ENCODE measurements at regions not wholly inside any gene's neighbourhood (a gene's known extent, or its start where the extent isn't known, plus 50 kb on each side); places are given as distances from the start of the nearest gene placed in this dataset.
"Not testable (repeated sequence)": the region's sequence is repeated elsewhere in the genome, so short reads cannot be mapped to it uniquely, and the experiment has no call there.

DNA sequence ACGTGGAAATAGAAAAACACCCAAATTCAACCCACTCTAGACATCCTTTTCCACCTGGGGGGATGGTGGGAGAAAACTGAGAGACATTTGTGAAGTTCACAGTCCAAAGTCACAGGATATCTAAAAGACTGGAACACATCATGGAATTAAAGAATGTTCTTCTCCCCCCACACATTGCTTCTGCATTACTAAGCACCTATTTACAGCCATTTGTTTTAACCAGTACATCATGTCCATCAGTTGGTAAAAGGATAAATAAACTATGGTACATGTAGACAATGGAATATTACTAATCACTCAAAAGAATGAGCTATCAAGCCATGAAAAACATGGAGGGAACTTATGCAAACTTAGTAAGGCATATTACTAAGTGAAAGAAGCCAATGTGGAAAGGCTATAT, 185.5 kb upstream of the ANXA10 start:
- no CpG with 5 or more reads among the region's 1 CpG for WGBS (ENCODE audit: insufficient coverage)
- Mint-ChIP-seq H3K27ac (no peak overlapping the region), H3K4me1 (no peaks in the 10 kb centered on the region), H3K4me3 (no peak overlapping the region), H3K36me3 (no peaks in the 10 kb centered on the region), H3K9me3 (peaks cover 8 to 20% of the 10 kb centered on the region in 2 donors), H3K27me3 (ENCODE audit: low read depth in 2 of 2) (no peaks in the 10 kb centered on the region)
- no peaks in the 10 kb centered on the region for H3K36me3 ChIP-seq (ENCODE audit: control insufficient read depth, insufficient read depth, low read length)
- H3K4me1 ChIP-seq (ENCODE audit: control insufficient read depth, insufficient read depth, low read length), result no peaks in the 10 kb centered on the region
- no peak overlapping the region for H3K4me3 ChIP-seq (ENCODE audit: low read length)
- no peak for DNase-seq
- TF ChIP-seq, protein P1, sequence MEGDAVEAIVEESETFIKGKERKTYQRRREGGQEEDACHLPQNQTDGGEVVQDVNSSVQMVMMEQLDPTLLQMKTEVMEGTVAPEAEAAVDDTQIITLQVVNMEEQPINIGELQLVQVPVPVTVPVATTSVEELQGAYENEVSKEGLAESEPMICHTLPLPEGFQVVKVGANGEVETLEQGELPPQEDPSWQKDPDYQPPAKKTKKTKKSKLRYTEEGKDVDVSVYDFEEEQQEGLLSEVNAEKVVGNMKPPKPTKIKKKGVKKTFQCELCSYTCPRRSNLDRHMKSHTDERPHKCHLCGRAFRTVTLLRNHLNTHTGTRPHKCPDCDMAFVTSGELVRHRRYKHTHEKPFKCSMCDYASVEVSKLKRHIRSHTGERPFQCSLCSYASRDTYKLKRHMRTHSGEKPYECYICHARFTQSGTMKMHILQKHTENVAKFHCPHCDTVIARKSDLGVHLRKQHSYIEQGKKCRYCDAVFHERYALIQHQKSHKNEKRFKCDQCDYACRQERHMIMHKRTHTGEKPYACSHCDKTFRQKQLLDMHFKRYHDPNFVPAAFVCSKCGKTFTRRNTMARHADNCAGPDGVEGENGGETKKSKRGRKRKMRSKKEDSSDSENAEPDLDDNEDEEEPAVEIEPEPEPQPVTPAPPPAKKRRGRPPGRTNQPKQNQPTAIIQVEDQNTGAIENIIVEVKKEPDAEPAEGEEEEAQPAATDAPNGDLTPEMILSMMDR (IDR thresholded peaks at IDR 0.05), result no peak
- H3K27ac ChIP-seq (ENCODE audit: low read length), result no peak overlapping the region
- intact Hi-C loops (cut with micrococcal nuclease), result no loop called here
- no peaks in the 10 kb centered on the region for H3K9me3 ChIP-seq (ENCODE audit: control insufficient read depth, insufficient read depth, low read length)
- ATAC-seq, result no peak
- no peaks in the 10 kb centered on the region for H3K27me3 ChIP-seq (ENCODE audit: control insufficient read depth, insufficient read depth, low read length)

DNA sequence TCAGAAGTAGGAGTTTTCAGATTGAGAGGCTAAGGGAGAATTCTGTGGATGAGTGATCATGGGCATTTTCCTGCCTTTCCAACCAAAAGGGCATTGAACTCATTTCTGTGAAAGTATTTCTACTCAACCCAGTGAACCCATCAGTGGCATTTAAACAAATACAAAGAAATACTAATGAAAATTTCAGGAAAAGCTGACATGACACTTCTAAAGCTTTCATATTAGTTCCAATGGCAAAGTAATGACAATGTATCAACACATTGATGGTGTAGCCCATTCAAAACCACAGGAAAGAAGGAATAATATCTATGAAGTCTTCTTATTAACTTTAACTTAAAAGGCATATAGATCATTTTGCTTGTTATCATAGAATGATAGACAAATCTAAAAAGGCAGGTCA, 183.5 kb upstream of the ANXA10 start:
- TF ChIP-seq, protein P1 (IDR thresholded peaks at IDR 0.05), result no peak
- Mint-ChIP-seq H3K36me3 (no peaks in the 10 kb centered on the region), H3K9me3 (peaks cover 4 to 22% of the 10 kb centered on the region in 2 donors), H3K4me1 (no peaks in the 10 kb centered on the region), H3K27me3 (ENCODE audit: low read depth in 2 of 2) (no peaks in the 10 kb centered on the region), H3K4me3 (no peak overlapping the region), H3K27ac (no peak overlapping the region)
- no peaks in the 10 kb centered on the region for H3K27me3 ChIP-seq (ENCODE audit: control insufficient read depth, insufficient read depth, low read length)
- no peaks in the 10 kb centered on the region for H3K4me1 ChIP-seq (ENCODE audit: control insufficient read depth, insufficient read depth, low read length)
- H3K4me3 ChIP-seq (ENCODE audit: low read length), result no peak overlapping the region
- ATAC-seq (no peak), DNase-seq (no peak)
- H3K36me3 ChIP-seq (ENCODE audit: control insufficient read depth, insufficient read depth, low read length), result no peaks in the 10 kb centered on the region
- intact Hi-C loops (cut with micrococcal nuclease), result no loop called here
- H3K27ac ChIP-seq (ENCODE audit: low read length), result no peak overlapping the region
- H3K9me3 ChIP-seq (ENCODE audit: control insufficient read depth, insufficient read depth, low read length), result no peaks in the 10 kb centered on the region

DNA sequence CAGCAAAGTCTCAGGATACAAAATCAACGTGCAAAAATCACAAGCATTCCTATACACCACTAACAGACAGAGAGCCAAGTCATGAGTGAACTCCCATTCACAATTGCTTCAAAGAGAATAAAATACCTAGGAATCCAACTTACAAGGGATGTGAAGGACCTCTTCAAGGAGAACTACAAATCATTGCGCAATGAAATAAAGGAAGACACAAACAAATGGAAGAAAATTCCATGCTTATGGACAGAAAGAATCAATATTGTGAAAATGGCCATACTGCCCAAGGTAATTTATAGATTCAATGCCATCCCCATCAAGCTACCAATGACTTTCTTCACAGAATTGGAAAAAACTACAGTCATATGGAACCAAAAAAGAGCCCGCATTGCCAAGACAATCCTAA, 179.8 kb upstream of the ANXA10 start:
- H3K27ac ChIP-seq (ENCODE audit: low read length); H3K4me3 ChIP-seq (ENCODE audit: low read length); H3K9me3 ChIP-seq (ENCODE audit: control insufficient read depth, insufficient read depth, low read length); H3K4me3 Mint-ChIP-seq; H3K36me3 ChIP-seq (ENCODE audit: control insufficient read depth, insufficient read depth, low read length); ATAC-seq; H3K27ac Mint-ChIP-seq; DNase-seq; H3K27me3 Mint-ChIP-seq (ENCODE audit: low read depth in 2 of 2); intact Hi-C loops (cut with micrococcal nuclease); H3K4me1 ChIP-seq (ENCODE audit: control insufficient read depth, insufficient read depth, low read length); H3K27me3 ChIP-seq (ENCODE audit: control insufficient read depth, insufficient read depth, low read length); H3K4me1 Mint-ChIP-seq; H3K36me3 Mint-ChIP-seq: not testable (repeated sequence)
- WGBS (ENCODE audit: insufficient coverage), result 58% methylated on average over 1 of the region's 3 CpGs
- peaks cover 2 to 18% of the 10 kb centered on the region in 2 donors for H3K9me3 Mint-ChIP-seq

DNA sequence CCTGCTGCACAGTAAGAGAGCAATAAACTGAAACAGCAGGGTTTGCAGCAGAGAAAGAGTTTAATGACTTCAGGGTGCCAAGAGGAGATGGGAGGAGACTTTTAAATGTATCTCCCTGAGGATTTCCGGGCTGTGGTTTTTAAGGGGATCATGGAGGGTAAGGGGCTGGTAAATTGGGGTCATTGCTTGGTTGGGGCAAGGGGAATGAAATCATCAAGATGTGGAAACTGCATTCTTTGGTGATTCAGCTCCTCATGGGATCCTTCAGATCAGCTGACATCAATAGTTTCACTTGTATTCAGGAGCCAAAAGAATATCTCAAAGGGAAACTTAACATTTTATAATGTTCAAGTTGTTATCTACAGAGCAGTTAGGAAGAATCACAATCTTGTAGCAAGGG, 174.3 kb upstream of the ANXA10 start:
- Mint-ChIP-seq H3K27ac (no peak overlapping the region), H3K4me1 (no peaks in the 10 kb centered on the region), H3K9me3 (peaks cover 8 to 18% of the 10 kb centered on the region in 2 donors), H3K4me3 (no peak overlapping the region), H3K36me3 (no peaks in the 10 kb centered on the region), H3K27me3 (ENCODE audit: low read depth in 2 of 2) (no peaks in the 10 kb centered on the region)
- ATAC-seq (no peak), DNase-seq (no peak)
- TF ChIP-seq, protein P1 (IDR thresholded peaks at IDR 0.05), result no peak
- Histone ChIP-seq H3K4me3 (ENCODE audit: low read length) (no peak overlapping the region), H3K27ac (ENCODE audit: low read length) (no peak overlapping the region), H3K9me3 (ENCODE audit: control insufficient read depth, insufficient read depth, low read length) (peaks cover 3% of the 10 kb centered on the region), H3K4me1 (ENCODE audit: control insufficient read depth, insufficient read depth, low read length) (no peaks in the 10 kb centered on the region), H3K36me3 (ENCODE audit: control insufficient read depth, insufficient read depth, low read length) (no peaks in the 10 kb centered on the region), H3K27me3 (ENCODE audit: control insufficient read depth, insufficient read depth, low read length) (no peaks in the 10 kb centered on the region)
- intact Hi-C loops (cut with micrococcal nuclease), result no loop called here
- 72% methylated on average over 1 of the region's 1 CpG for WGBS (ENCODE audit: insufficient coverage)
